Naive thymus-derived CD8-positive, alpha-beta T cell (primary cell): ENCODE measurements at regions not wholly inside any gene's neighbourhood (a gene's known extent, or its start where the extent isn't known, plus 50 kb on each side); places are given as distances from the start of the nearest gene placed in this dataset.
A peak's percentile ranks its signal among the peaks of the same experiment; 100 is the strongest.

ENCODE experiments used
- ATAC-seq, 2 donors: fragments of 150-1000 bp; cut with Tn5 transposase in 1 of 2; sonication (Bioruptor Pico), chemical (Tn5 transposase) in 1 of 2; 1 replicate in 1 of 2; 2 replicates in 1 of 2; pipeline ENCODE4 v1.10.0; 2021; ENCODE audit warnings: mild to moderate bottlenecking in 2 of 2, moderate library complexity in 2 of 2
- POLR2A ChIA-PET: fragments of 350-600 bp; sonication (Branson Sonifier 250); formaldehyde crosslinking; loops from one replicate; lab custom pipeline; 2021; ENCODE audit warnings: antibody characterized with exemption; lab: Charles Lee
- DNase-seq, 10 donors: peaks; one replicate each; pipeline versions ENCODE4 v3.0.0 to v3.0.0-alpha.2; 2020 to 2022
- H3K27ac Mint-ChIP-seq, 10 donors: one replicate each; pipeline ENCODE4 v1.8.0; 2020 to 2022; ENCODE audit warnings: mild to moderate bottlenecking in 10 of 10, mixed read lengths in 10 of 10, moderate library complexity in 4 of 10, inconsistent platforms in 1 of 10
- H3K27me3 Mint-ChIP-seq, 5 donors: one replicate each; pipeline ENCODE4 v1.8.0; 2021 to 2022; ENCODE audit warnings: mixed read lengths in 5 of 5
- H3K36me3 Mint-ChIP-seq, 3 donors: one replicate each; pipeline ENCODE4 v1.8.0; 2020 to 2022; ENCODE audit warnings: mixed read lengths in 3 of 3, mild to moderate bottlenecking in 2 of 3, inconsistent platforms in 1 of 3
- H3K4me1 Mint-ChIP-seq, 4 donors: one replicate each; pipeline ENCODE4 v1.8.0; 2021 to 2022; ENCODE audit warnings: mixed read lengths in 4 of 4
- H3K4me3 Mint-ChIP-seq, 10 donors: one replicate each; pipeline ENCODE4 v1.8.0; 2020 to 2022; ENCODE audit warnings: mild to moderate bottlenecking in 10 of 10, mixed read lengths in 10 of 10, moderate library complexity in 6 of 10, inconsistent platforms in 1 of 10
- H3K9me3 Mint-ChIP-seq, 9 donors: one replicate each; pipeline ENCODE4 v1.8.0; 2020 to 2022; ENCODE audit warnings: mixed read lengths in 9 of 9, mild to moderate bottlenecking in 3 of 9, inconsistent platforms in 1 of 9, moderate library complexity in 1 of 9

DNA sequence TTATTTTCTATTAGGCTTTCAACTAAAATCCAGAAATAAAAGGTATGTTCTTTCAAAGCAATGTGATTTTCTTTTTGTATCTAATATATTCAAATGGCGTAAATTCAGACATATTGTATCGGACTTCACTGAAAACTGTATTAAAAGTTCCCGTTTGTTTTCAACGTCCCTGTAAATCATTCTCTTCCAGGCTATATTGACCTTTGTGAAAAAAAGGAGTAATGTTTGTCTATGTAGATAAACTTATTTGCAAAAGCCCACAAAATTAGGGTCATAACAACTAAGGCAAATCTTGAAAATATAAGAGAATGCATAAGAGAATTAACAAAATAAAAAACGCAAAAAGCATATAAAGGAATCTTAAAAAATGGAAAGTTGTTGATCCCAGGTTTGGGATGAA lies 1492.4 kb downstream of the AACS start:
- no peak overlapping the region for H3K4me3 Mint-ChIP-seq
- POLR2A ChIA-PET: no interaction called here
- no peaks in the 10 kb centered on the region for H3K36me3 Mint-ChIP-seq
- no peak for ATAC-seq
- H3K9me3 Mint-ChIP-seq: peaks cover 0 to 13% (median 2%) of the 10 kb centered on the region in 9 donors
- H3K27me3 Mint-ChIP-seq: no peaks in the 10 kb centered on the region
- no peak for DNase-seq
- H3K27ac Mint-ChIP-seq: no peak overlapping the region
- H3K4me1 Mint-ChIP-seq: no peaks in the 10 kb centered on the region

DNA sequence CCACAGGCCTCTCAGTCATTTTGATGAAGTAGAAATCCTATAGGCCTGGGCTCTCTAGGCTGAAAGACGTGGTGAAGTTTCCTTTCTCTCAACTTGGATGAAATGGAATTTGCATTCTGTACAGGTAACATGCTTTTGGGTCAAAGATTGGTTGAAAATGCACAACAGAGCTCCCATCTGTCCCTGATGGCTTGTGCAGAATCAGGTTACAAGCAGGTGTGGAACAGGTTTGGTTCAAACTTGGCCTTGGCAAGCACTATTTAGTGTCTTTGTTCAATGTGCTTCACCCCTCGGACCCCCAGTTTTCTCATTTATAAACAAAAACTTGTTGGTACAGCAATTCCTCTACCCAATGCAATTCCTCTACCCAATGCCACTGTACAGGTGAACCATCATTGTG lies 1493.0 kb downstream of the AACS start:
- peaks cover 0 to 13% (median 2%) of the 10 kb centered on the region in 9 donors for H3K9me3 Mint-ChIP-seq
- no peak overlapping the region for H3K27ac Mint-ChIP-seq
- H3K4me3 Mint-ChIP-seq: no peak overlapping the region
- H3K27me3 Mint-ChIP-seq: no peaks in the 10 kb centered on the region
- ATAC-seq (no peak), DNase-seq (no peak)
- no peaks in the 10 kb centered on the region for H3K36me3 Mint-ChIP-seq
- POLR2A ChIA-PET: no interaction called here
- H3K4me1 Mint-ChIP-seq: no peaks in the 10 kb centered on the region

DNA sequence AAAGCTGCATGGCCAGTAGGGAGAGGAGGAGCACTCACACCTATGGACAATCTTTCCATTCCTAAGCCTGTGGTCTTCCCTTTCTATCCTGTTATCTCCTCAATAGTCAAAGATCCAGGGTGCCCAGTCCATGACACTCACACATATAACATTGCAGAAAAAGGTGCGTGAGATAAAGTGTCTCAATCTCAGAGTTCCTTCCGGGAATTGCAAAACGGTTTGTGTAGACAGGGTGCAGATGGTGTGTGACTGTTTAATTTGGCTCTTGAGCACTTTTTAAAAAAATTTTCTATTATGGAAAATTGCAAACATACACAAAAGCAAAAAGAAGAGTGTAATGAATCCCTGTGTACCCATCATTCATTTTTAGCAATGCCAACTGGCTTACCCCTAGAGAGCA lies 1493.6 kb downstream of the AACS start:
- POLR2A ChIA-PET: no interaction called here
- H3K4me1 Mint-ChIP-seq: no peaks in the 10 kb centered on the region
- no peaks in the 10 kb centered on the region for H3K36me3 Mint-ChIP-seq
- no peaks in the 10 kb centered on the region for H3K27me3 Mint-ChIP-seq
- H3K4me3 Mint-ChIP-seq: no peak overlapping the region
- H3K27ac Mint-ChIP-seq: no peak overlapping the region
- H3K9me3 Mint-ChIP-seq: peaks cover 0 to 13% (median 0%) of the 10 kb centered on the region in 9 donors
- no peak for ATAC-seq
- no peak for DNase-seq

DNA sequence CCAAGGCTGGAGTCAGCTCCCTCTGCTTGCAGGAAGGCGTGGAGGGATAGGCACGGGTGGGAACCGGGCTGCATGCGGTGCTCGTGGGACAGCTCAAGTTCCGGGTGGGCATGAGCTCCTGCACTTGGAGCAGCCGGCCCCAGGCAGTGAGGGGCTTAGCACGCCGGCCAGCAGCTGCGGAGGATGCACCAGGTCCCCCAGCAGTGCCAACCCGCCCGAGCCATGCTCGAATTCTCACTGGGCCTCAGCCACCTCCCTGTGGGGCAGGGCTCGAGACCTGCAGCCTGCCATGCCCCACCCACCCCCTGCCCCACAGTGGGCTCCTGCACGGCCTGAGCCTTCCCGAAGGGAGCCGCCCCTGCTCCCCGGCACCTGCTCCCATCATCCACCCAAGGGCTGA lies 1501.8 kb downstream of the AACS start:
- H3K27me3 Mint-ChIP-seq: no peaks in the 10 kb centered on the region
- H3K4me1 Mint-ChIP-seq: no peaks in the 10 kb centered on the region
- POLR2A ChIA-PET: no interaction called here
- no peaks in the 10 kb centered on the region for H3K36me3 Mint-ChIP-seq
- no peak overlapping the region for H3K27ac Mint-ChIP-seq
- DNase-seq (no peak), ATAC-seq (no peak)
- peaks cover 0 to 17% (median 0%) of the 10 kb centered on the region in 9 donors for H3K9me3 Mint-ChIP-seq
- no peak overlapping the region for H3K4me3 Mint-ChIP-seq

DNA sequence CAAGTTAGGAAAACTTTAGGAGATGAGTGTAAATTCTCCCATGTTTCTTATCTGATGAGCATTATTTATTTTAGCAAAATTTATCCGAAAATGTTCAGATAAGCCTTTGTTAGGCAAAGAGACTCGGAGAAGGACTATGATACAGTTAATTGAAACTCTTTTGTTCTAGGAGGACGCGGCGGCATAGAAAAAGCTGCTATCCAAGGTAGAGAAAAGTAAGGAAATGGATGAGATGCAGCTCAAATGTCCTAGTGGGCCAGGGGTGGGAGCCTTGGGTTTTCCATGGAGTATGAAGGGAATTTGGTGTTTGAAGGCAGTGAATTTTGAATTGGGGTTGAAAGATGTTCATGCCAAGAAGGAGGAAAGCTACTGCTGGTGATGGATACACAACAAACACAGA lies 1504.5 kb downstream of the AACS start:
- no peak overlapping the region for H3K27ac Mint-ChIP-seq
- no peak for DNase-seq
- H3K27me3 Mint-ChIP-seq: no peaks in the 10 kb centered on the region
- ATAC-seq: no peak
- no peaks in the 10 kb centered on the region for H3K36me3 Mint-ChIP-seq
- H3K9me3 Mint-ChIP-seq: peaks cover 0 to 16% (median 0%) of the 10 kb centered on the region in 9 donors
- no peaks in the 10 kb centered on the region for H3K4me1 Mint-ChIP-seq
- POLR2A ChIA-PET: no interaction called here
- no peak overlapping the region for H3K4me3 Mint-ChIP-seq

DNA sequence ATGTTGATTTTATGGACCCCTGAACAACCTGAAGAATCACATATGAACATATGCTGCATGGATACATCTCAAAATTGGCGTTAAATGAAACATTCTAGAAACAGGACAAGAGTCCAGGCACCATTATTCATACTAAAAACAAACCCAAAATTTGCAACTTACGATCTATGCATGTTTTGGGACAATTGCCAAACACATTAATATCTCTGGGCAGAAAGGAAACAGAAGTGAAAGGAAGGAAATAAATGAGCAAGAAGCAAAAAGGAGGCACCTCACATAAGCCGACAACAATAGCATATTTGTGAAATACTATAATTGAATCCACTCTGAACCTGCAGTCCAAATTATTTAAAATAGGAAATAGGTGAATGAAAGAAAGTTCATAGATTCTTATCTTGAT lies 1505.3 kb downstream of the AACS start:
- DNase-seq (no peak), ATAC-seq (no peak)
- no peaks in the 10 kb centered on the region for H3K36me3 Mint-ChIP-seq
- H3K9me3 Mint-ChIP-seq: peaks cover 0 to 13% (median 0%) of the 10 kb centered on the region in 9 donors
- no peak overlapping the region for H3K27ac Mint-ChIP-seq
- POLR2A ChIA-PET: no interaction called here
- H3K4me3 Mint-ChIP-seq: no peak overlapping the region
- H3K27me3 Mint-ChIP-seq: no peaks in the 10 kb centered on the region
- no peaks in the 10 kb centered on the region for H3K4me1 Mint-ChIP-seq

DNA sequence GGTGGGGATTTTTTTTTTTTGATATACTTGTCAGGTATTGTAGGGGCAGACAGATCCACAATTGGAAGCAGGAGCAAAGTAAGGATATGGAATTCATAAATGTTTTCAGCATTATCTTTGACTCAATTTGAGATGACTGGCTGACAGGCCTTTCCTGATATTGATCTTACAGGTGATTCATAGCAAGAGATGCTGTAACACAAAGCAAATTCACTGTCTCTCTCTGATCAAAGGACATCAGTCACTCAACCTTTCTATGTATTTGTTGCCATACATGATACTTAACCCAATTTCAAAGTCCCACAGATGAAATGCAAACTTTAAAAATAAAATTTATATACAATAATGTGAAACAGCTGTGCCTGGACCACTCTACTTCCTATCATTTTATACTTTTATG lies 1506.9 kb downstream of the AACS start:
- no peak overlapping the region for H3K4me3 Mint-ChIP-seq
- POLR2A ChIA-PET: no interaction called here
- H3K27me3 Mint-ChIP-seq: peaks cover 0 to 8% (median 3%) of the 10 kb centered on the region in 5 donors
- H3K27ac Mint-ChIP-seq: no peak overlapping the region
- H3K9me3 Mint-ChIP-seq: peaks cover 0 to 15% (median 0%) of the 10 kb centered on the region in 9 donors
- ATAC-seq: no peak
- no peak for DNase-seq
- H3K4me1 Mint-ChIP-seq: no peaks in the 10 kb centered on the region
- H3K36me3 Mint-ChIP-seq: no peaks in the 10 kb centered on the region

DNA sequence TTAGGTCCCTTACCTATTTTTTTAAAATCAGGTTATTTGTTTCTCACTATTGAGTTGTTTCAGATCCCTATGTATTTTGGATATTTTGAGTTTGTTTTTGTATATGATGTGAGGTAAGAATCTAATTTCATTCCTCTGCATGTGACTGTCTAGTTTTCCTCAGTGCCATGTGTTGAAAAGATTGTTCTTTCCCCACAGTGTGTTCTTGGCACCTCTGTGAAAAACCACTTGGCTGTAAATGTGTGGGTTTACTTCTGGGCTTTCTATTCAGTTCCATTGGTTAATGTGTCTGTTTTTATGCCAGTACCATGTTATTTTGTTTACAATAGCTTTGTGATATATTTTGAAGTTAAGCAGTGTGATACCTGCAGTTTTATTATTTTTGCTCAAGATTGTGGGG lies 1516.4 kb downstream of the AACS start:
- Mint-ChIP-seq H3K27me3 (peaks cover 0 to 6% (median 1%) of the 10 kb centered on the region in 5 donors), H3K27ac (no peak overlapping the region), H3K36me3 (no peaks in the 10 kb centered on the region), H3K4me3 (no peak overlapping the region), H3K4me1 (no peaks in the 10 kb centered on the region), H3K9me3 (peaks cover 0 to 13% (median 0%) of the 10 kb centered on the region in 9 donors)
- ATAC-seq (no peak), DNase-seq (no peak)
- POLR2A ChIA-PET: no interaction called here

DNA sequence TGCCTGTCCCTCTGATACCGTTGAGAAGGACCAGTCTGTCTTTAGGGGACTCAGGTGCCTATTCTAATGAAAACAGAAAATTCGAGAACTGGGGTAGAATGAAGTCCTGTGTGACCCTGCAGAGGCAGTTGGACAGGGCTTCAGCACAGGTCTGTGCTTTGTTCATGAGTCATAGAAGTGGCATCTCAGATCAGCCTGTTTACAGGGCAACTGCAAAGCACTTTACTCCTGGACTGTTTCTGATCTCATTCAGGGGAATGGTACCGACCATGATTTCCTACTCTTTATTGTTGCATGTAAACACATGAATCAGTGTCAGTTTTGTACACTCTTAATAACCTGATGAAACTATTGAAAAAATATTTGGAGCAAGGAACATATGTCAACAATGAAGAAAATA lies 1517.0 kb downstream of the AACS start:
- no peak for DNase-seq
- POLR2A ChIA-PET: no interaction called here
- H3K4me1 Mint-ChIP-seq: no peaks in the 10 kb centered on the region
- H3K36me3 Mint-ChIP-seq: no peaks in the 10 kb centered on the region
- H3K4me3 Mint-ChIP-seq: no peak overlapping the region
- H3K9me3 Mint-ChIP-seq: peaks cover 0 to 14% (median 0%) of the 10 kb centered on the region in 9 donors
- ATAC-seq: no peak
- peaks cover 0 to 1% (median under 1%) of the 10 kb centered on the region in 5 donors for H3K27me3 Mint-ChIP-seq
- H3K27ac Mint-ChIP-seq: no peak overlapping the region

DNA sequence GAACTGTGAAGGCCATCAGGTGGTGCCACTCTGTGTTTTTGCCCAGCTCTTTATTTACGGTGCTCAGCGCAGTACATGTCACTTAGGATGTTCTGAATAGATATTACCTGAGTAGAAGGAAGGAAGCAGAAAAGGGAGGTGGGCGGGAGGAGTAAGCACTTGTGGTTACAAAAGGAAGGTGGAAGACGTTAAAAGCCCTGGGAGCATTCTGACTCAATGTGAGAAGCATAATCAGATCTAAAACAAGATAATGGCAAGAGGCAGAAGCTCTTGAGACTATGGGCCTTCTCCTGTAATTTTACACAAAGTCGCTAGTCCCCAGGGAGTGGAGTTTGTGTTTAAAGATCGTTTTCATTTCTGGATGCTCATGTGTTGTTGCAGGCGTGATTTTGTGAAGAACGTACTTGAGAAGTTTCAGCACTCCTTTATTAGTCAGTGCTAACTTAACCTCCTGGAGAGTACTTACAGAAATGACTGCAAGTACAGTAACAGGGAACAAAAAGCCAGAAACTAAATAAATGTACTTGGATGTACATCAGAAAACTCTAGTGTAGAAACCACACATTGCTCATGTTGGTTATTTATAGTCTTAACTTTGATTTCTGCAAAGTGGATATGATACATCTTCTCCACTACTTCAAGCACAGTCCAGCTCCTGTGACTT lies 1523.5 kb downstream of the AACS start:
- Mint-ChIP-seq H3K4me3 (no peak overlapping the region), H3K36me3 (no peaks in the 10 kb centered on the region), H3K27me3 (peaks cover 0 to 4% (median 0%) of the 10 kb centered on the region in 5 donors), H3K9me3 (peaks cover 0 to 9% (median 0%) of the 10 kb centered on the region in 9 donors), H3K4me1 (peaks cover 0 to 10% (median 0%) of the 10 kb centered on the region in 4 donors), H3K27ac (peak overlapping the region in 3 of 10 donors; percentile 21 to 55 (median 45))
- no peak for ATAC-seq
- no peak for DNase-seq
- POLR2A ChIA-PET: no interaction called here

DNA sequence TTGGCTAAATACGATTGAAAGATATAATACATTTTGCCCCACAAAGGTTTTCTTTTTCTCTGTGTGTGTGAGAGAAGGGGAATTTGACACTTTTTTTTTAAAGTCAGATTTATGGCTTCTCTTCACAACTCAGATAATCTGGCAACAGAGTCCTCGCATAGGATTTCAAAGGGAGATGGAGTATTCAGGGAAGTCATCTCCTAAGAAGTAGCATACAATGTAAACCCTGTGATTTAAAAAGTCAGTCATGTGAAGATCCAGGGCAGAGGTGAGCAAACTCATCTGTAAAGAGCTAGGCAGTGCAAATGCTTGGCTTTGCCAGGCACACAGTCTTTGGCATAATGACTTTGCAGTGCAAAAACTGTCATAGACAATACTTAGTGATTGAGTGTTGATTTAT lies 1526.3 kb downstream of the AACS start:
- Mint-ChIP-seq H3K36me3 (no peaks in the 10 kb centered on the region), H3K27me3 (peaks cover 0 to 4% (median 0%) of the 10 kb centered on the region in 5 donors), H3K27ac (no peak overlapping the region), H3K4me3 (no peak overlapping the region), H3K9me3 (peaks cover 0 to 5% (median 0%) of the 10 kb centered on the region in 9 donors), H3K4me1 (peaks cover 0 to 10% (median 0%) of the 10 kb centered on the region in 4 donors)
- ATAC-seq: no peak
- POLR2A ChIA-PET: no interaction called here
- DNase-seq: no peak

DNA sequence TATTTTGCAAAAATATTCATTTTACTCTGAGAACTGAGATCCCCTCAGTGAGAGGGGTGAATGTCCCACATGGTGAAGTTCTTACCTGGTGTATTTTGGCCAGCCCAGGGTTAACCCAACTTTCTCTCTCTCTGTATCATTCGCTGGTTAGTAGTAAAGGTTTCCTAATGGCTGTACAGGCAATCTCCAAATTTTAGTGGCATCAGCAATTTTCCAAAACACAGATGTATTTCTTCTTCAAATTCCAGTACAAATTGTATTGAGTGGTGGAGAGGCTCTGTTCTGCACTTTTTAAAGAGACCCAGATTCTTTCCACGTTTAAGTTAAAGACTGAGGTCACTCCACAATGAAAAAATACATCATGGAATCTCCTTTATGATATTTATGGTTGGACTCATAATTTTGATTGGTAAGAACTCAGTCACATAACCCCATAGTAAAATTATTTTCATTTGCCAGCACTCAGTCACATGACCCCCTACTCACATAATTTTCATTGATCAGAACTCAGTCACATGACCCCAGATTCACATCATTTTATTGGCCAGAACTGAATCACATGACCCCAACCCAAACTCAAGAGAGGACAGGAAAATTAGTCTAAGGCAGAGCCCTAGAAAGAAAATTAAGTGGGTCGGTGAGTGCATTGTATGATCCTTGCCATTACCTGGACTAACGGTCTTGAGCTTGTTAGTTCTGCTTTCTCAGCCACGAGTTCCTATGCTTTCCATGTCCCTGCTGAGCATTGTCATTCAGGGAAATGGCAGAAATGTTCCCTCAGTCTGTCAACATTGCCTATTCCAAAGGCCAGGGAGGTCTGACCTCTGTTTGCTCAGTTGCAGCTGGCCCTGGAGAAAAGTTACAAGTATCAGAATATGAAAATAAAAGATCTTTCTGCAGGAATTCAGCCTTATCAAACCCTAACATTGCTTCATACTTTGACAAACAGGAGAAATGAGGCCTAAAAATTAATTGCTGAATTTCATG lies 1536.2 kb downstream of the AACS start:
- Mint-ChIP-seq H3K4me3 (no peak overlapping the region), H3K27ac (no peak overlapping the region), H3K4me1 (no peaks in the 10 kb centered on the region), H3K27me3 (no peaks in the 10 kb centered on the region), H3K9me3 (peaks cover 0 to 9% (median 0%) of the 10 kb centered on the region in 9 donors), H3K36me3 (no peaks in the 10 kb centered on the region)
- DNase-seq: no peak
- ATAC-seq: no peak
- POLR2A ChIA-PET: no interaction called here

DNA sequence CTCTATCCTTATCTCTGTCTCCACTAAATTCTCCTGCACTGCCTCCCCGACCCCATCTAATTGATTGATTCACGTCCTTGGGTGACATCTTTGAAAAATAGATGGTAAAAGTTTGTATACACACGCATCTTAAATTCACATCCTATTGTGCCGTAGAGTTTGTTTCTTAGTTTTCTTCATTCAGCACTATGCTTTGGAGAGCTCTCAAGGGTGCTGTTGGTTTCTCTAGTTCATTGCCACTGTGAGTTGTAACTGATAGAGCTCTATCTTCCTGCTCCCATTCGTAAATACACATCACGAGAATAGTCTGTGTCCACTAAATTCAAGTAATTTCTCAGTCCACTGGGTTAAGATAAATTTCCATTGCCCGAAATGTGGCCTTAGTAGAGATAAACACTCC lies 1537.4 kb downstream of the AACS start:
- H3K27ac Mint-ChIP-seq: no peak overlapping the region
- POLR2A ChIA-PET: no interaction called here
- H3K4me3 Mint-ChIP-seq: no peak overlapping the region
- H3K27me3 Mint-ChIP-seq: peaks cover 0 to 2% (median 0%) of the 10 kb centered on the region in 5 donors
- ATAC-seq (no peak), DNase-seq (no peak)
- no peaks in the 10 kb centered on the region for H3K4me1 Mint-ChIP-seq
- no peaks in the 10 kb centered on the region for H3K36me3 Mint-ChIP-seq
- H3K9me3 Mint-ChIP-seq: peaks cover 0 to 9% (median 2%) of the 10 kb centered on the region in 9 donors
